GM21528 (cell line): ENCODE measurements at regions not wholly inside any gene's neighbourhood (a gene's known extent, or its start where the extent isn't known, plus 50 kb on each side); places are given as distances from the start of the nearest gene placed in this dataset.
"Not testable (repeated sequence)": the region's sequence is repeated elsewhere in the genome, so short reads cannot be mapped to it uniquely, and the experiment has no call there.

Source experiments
- ATAC-seq: cut with Tn5 transposase; IDR thresholded peaks from one replicate; pipeline ENCODE4 v1.9.1; 2021; ENCODE audit warnings: mild to moderate bottlenecking, moderate library complexity; ENCODE audit not compliant: unreplicated experiment, low FRiP score

- no peak for ATAC-seq
These were observed 188.0 kb upstream of the SLC24A3 start for GRCh38 chr20:19024296-19025035.

GRCh38 chr20:19025430-19026120, 186.9 kb upstream of the SLC24A3 start:
- no peak for ATAC-seq

GRCh38 chr20:19026121-19026878, 186.1 kb upstream of the SLC24A3 start:
- peak; percentile 59 for ATAC-seq

GRCh38 chr20:19026901-19027644, 185.4 kb upstream of the SLC24A3 start:
- ATAC-seq: no peak

- no peak for ATAC-seq
These were observed 184.5 kb upstream of the SLC24A3 start for GRCh38 chr20:19027971-19028370.

- ATAC-seq: no peak
These were observed 170.7 kb upstream of the SLC24A3 start for GRCh38 chr20:19041787-19042186.

GRCh38 chr20:19045371-19045770, 167.1 kb upstream of the SLC24A3 start:
- ATAC-seq: no peak

- no peak for ATAC-seq
These were observed 165.1 kb upstream of the SLC24A3 start for GRCh38 chr20:19047040-19047950.

GRCh38 chr20:19047951-19048296, 164.5 kb upstream of the SLC24A3 start:
- ATAC-seq: no peak

- ATAC-seq: no peak
These were observed 163.4 kb upstream of the SLC24A3 start for GRCh38 chr20:19048995-19049501.

- ATAC-seq: no peak
These were observed 162.9 kb upstream of the SLC24A3 start for GRCh38 chr20:19049514-19049913.

GRCh38 chr20:19056909-19057308, 155.5 kb upstream of the SLC24A3 start:
- ATAC-seq: no peak

- ATAC-seq: not testable (repeated sequence)
These were observed 147.7 kb upstream of the SLC24A3 start for GRCh38 chr20:19064788-19065187.

GRCh38 chr20:19067986-19068385, 144.5 kb upstream of the SLC24A3 start:
- ATAC-seq: no peak

GRCh38 chr20:19070026-19070425, 142.4 kb upstream of the SLC24A3 start:
- ATAC-seq: no peak

- ATAC-seq: peak; percentile 32
These were observed 141.6 kb upstream of the SLC24A3 start for GRCh38 chr20:19070681-19071445.

GRCh38 chr20:19071446-19071725, 141.1 kb upstream of the SLC24A3 start:
- ATAC-seq: peak; percentile 36

GRCh38 chr20:19071902-19072498, 140.4 kb upstream of the SLC24A3 start:
- ATAC-seq: no peak

GRCh38 chr20:19072988-19073387, 139.5 kb upstream of the SLC24A3 start:
- no peak for ATAC-seq
